ENCODE measurements at regions not wholly inside any gene's neighbourhood (a gene's known extent, or its start where the extent isn't known, plus 50 kb on each side); places are given as distances from the start of the nearest gene placed in this dataset.

- Histone ChIP-seq H3K4me2 (ENCODE audit: low read depth, low read length, poor library complexity, severe bottlenecking) (peak overlapping the region; percentile 69), H3K27me3 (ENCODE audit: insufficient read depth, low read length, poor library complexity, severe bottlenecking) (no peaks in the 10 kb centered on the region), H3K4me3 (ENCODE audit: low read length, poor library complexity, severe bottlenecking) (no peak overlapping the region)
These were observed 119.5 kb downstream of the PLEKHG1 start for GRCh38 chr6:150719099-150719766.

GRCh38 chr6:150719831-150720230 lies 120.1 kb downstream of the PLEKHG1 start:
- H3K79me2 ChIP-seq (ENCODE audit: insufficient read depth, low read length), result peaks cover 57% of the 10 kb centered on the region
- peaks cover 7% of the 10 kb centered on the region; the same call in 1 of the 2 replicates for H3F3A ChIP-seq (ENCODE audit: low read depth)
- no peak for TF ChIP-seq CTCF (conservative IDR thresholded peaks at IDR 0.05; ENCODE audit: low read length)
- TF ChIP-seq EZH2phosphoT487 (IDR thresholded peaks at IDR 0.05; ENCODE audit: borderline replicate concordance), result no peak
- no peaks in the 10 kb centered on the region for H3K9me3 ChIP-seq (ENCODE audit: insufficient read depth, low read depth, low read length)
- H3K36me3 ChIP-seq (ENCODE audit: insufficient read depth, low read length), result no peaks in the 10 kb centered on the region; the same call in 1 of the 2 replicates
- H3K4me3 ChIP-seq (ENCODE audit: low read length, poor library complexity, severe bottlenecking), result peak overlapping the region; percentile 51
- no peaks in the 10 kb centered on the region for H3K9me2 ChIP-seq (replicated peaks; ENCODE audit: low read depth, low read length)
- peaks cover 45% of the 10 kb centered on the region for H3K4me1 ChIP-seq (ENCODE audit: insufficient read depth, low read length, poor library complexity, severe bottlenecking)
- H3K9ac ChIP-seq (ENCODE audit: low read depth, low read length, poor library complexity, severe bottlenecking), result peak overlapping the region; percentile 39
- peaks cover 21% of the 10 kb centered on the region for H4K20me1 ChIP-seq (ENCODE audit: insufficient read depth, low read length, poor library complexity, severe bottlenecking)
- H2AFZ ChIP-seq (ENCODE audit: low read length), result no peak overlapping the region
- H3K4me2 ChIP-seq (ENCODE audit: low read depth, low read length, poor library complexity, severe bottlenecking), result peak overlapping the region; percentile 69
- no peaks in the 10 kb centered on the region for H3K27me3 ChIP-seq (ENCODE audit: insufficient read depth, low read length, poor library complexity, severe bottlenecking)

More at GRCh38 chr6:150719099-150719766, 119.5 kb downstream of the PLEKHG1 start:
- peaks cover 7% of the 10 kb centered on the region; the same call in 1 of the 2 replicates for H3F3A ChIP-seq (ENCODE audit: low read depth)
- H3K9ac ChIP-seq (ENCODE audit: low read depth, low read length, poor library complexity, severe bottlenecking), result peak overlapping the region; percentile 39
- peaks cover 56% of the 10 kb centered on the region for H3K79me2 ChIP-seq (ENCODE audit: insufficient read depth, low read length)
- H3K9me2 ChIP-seq (replicated peaks; ENCODE audit: low read depth, low read length), result no peaks in the 10 kb centered on the region
- no peaks in the 10 kb centered on the region for H3K9me3 ChIP-seq (ENCODE audit: insufficient read depth, low read depth, low read length)
- no peaks in the 10 kb centered on the region; the same call in 1 of the 2 replicates for H3K36me3 ChIP-seq (ENCODE audit: insufficient read depth, low read length)
- H4K20me1 ChIP-seq (ENCODE audit: insufficient read depth, low read length, poor library complexity, severe bottlenecking), result peaks cover 24% of the 10 kb centered on the region
- peaks cover 44% of the 10 kb centered on the region for H3K4me1 ChIP-seq (ENCODE audit: insufficient read depth, low read length, poor library complexity, severe bottlenecking)
- TF ChIP-seq EZH2phosphoT487 (IDR thresholded peaks at IDR 0.05; ENCODE audit: borderline replicate concordance), result no peak
- TF ChIP-seq CTCF (conservative IDR thresholded peaks at IDR 0.05; ENCODE audit: low read length), result no peak
- no peak overlapping the region for H2AFZ ChIP-seq (ENCODE audit: low read length)

GRCh38 chr6:150720774-150721233 lies 121.1 kb downstream of the PLEKHG1 start:
- H3K9ac ChIP-seq (ENCODE audit: low read depth, low read length, poor library complexity, severe bottlenecking), result peak overlapping the region; percentile 39
- H3K4me3 ChIP-seq (ENCODE audit: low read length, poor library complexity, severe bottlenecking), result peak overlapping the region; percentile 51
- H3K27me3 ChIP-seq (ENCODE audit: insufficient read depth, low read length, poor library complexity, severe bottlenecking), result no peaks in the 10 kb centered on the region
- no peak overlapping the region for H2AFZ ChIP-seq (ENCODE audit: low read length)
- H3K9me2 ChIP-seq (replicated peaks; ENCODE audit: low read depth, low read length), result no peaks in the 10 kb centered on the region
- H3K9me3 ChIP-seq (ENCODE audit: insufficient read depth, low read depth, low read length), result no peaks in the 10 kb centered on the region
- peaks cover 25% of the 10 kb centered on the region for H4K20me1 ChIP-seq (ENCODE audit: insufficient read depth, low read length, poor library complexity, severe bottlenecking)
- H3F3A ChIP-seq (ENCODE audit: low read depth), result peaks cover 7% of the 10 kb centered on the region; the same call in 1 of the 2 replicates
- peaks cover 45% of the 10 kb centered on the region for H3K4me1 ChIP-seq (ENCODE audit: insufficient read depth, low read length, poor library complexity, severe bottlenecking)
- H3K79me2 ChIP-seq (ENCODE audit: insufficient read depth, low read length), result peaks cover 67% of the 10 kb centered on the region
- no peaks in the 10 kb centered on the region; the same call in 1 of the 2 replicates for H3K36me3 ChIP-seq (ENCODE audit: insufficient read depth, low read length)
- TF ChIP-seq CTCF (conservative IDR thresholded peaks at IDR 0.05; ENCODE audit: low read length) (peak; percentile 22; the same call in 1 of the 2 replicates), EZH2phosphoT487 (IDR thresholded peaks at IDR 0.05; ENCODE audit: borderline replicate concordance) (no peak)
- H3K4me2 ChIP-seq (ENCODE audit: low read depth, low read length, poor library complexity, severe bottlenecking), result peak overlapping the region; percentile 69

Data from Loucy (cell line).